ENCODE measurements at regions not wholly inside any gene's neighbourhood (a gene's known extent, or its start where the extent isn't known, plus 50 kb on each side); places are given as distances from the start of the nearest gene placed in this dataset.
"Not testable (repeated sequence)": the region's sequence is repeated elsewhere in the genome, so short reads cannot be mapped to it uniquely, and the experiment has no call there.

DNA sequence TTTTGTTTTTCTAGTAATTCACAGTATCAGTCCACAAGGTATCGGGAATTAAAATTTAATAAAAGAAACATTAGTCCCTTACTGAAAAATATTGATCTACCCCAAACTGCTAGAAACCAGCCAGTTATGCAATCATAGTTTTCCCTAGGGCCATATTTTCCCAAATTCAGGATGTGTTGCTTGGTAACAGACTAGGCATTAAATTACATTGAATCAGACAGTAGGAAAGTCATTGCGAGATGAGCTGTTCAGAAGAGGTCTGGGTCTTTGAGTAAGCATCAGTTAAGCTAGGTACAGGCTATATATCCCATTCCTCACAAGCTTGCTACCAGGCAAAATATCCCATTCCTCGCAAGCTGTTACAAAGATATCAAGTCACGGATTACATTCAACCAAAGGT is 123.0 kb upstream of the CCDC150 start:
- TF ChIP-seq CTCF (conservative IDR thresholded peaks at IDR 0.05): no peak
- Mint-ChIP-seq H3K4me3 (no peak overlapping the region), H3K4me1 (peaks cover 4% of the 10 kb centered on the region), H3K36me3 (ENCODE audit: low read depth) (no peaks in the 10 kb centered on the region), H3K27me3 (ENCODE audit: low read depth) (no peaks in the 10 kb centered on the region), H3K27ac (ENCODE audit: unreplicated experiment) (no peak overlapping the region), H3K9me3 (no peaks in the 10 kb centered on the region)
- DNase-seq (ENCODE audit: low read depth, low spot score): no peak

GRCh38 chr2:196520605-196521004 is 118.9 kb upstream of the CCDC150 start:
- no peaks in the 10 kb centered on the region for H3K4me1 Mint-ChIP-seq
- no peak overlapping the region for H3K4me3 Mint-ChIP-seq
- H3K9me3 Mint-ChIP-seq: no peaks in the 10 kb centered on the region
- DNase-seq (ENCODE audit: low read depth, low spot score): no peak
- no peaks in the 10 kb centered on the region for H3K27me3 Mint-ChIP-seq (ENCODE audit: low read depth)
- no peak for TF ChIP-seq CTCF (conservative IDR thresholded peaks at IDR 0.05)
- H3K36me3 Mint-ChIP-seq (ENCODE audit: low read depth): no peaks in the 10 kb centered on the region
- no peak overlapping the region for H3K27ac Mint-ChIP-seq (ENCODE audit: unreplicated experiment)

GRCh38 chr2:196526981-196527725 is 112.4 kb upstream of the CCDC150 start:
- DNase-seq (ENCODE audit: low read depth, low spot score); H3K27me3 Mint-ChIP-seq (ENCODE audit: low read depth); H3K9me3 Mint-ChIP-seq; H3K36me3 Mint-ChIP-seq (ENCODE audit: low read depth): not testable (repeated sequence)
- peaks cover 14% of the 10 kb centered on the region for H3K4me1 Mint-ChIP-seq
- peak overlapping the region; percentile 43 for H3K27ac Mint-ChIP-seq (ENCODE audit: unreplicated experiment)
- H3K4me3 Mint-ChIP-seq: peak overlapping the region; percentile 19

DNA sequence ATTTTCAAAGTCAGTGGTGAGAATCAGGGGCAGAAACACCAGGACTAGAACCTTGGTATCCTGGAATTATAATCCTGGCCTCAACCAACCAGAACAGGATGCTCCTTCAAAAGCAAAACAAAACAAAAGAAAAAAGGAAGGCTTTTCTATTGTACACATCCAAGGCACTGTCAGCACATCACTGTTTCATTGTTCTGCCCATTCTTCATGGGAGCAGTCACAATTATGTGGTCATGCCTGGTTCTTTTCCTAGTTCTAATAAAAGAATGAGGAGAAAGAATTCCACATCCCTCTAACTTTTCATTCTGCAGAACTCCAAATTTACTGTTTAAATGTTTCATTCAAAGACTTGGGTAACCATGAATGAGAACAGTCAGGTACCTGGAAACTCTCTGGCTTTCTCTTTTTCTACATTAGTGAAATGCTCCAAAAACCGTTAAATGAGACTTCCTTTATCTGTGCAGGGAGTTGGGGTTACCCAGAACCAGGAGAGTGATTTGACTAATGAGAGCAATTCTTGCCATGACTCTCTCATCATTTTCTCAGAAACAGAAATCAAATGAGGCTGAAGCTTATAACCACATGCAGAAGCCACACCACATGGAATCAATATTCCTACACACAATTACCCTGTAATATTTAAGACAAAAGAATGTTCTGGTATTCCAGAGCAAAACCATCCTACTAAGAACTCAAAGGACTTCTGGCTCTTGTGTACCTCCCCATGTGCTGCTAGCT is 110.9 kb upstream of the CCDC150 start:
- peaks cover 7% of the 10 kb centered on the region for H3K36me3 Mint-ChIP-seq (ENCODE audit: low read depth)
- no peaks in the 10 kb centered on the region for H3K27me3 Mint-ChIP-seq (ENCODE audit: low read depth)
- TF ChIP-seq CTCF (conservative IDR thresholded peaks at IDR 0.05): no peak
- H3K27ac Mint-ChIP-seq (ENCODE audit: unreplicated experiment): no peak overlapping the region
- H3K9me3 Mint-ChIP-seq: peaks cover 5% of the 10 kb centered on the region
- peaks cover 14% of the 10 kb centered on the region for H3K4me1 Mint-ChIP-seq
- no peak for DNase-seq (ENCODE audit: low read depth, low spot score)
- no peak overlapping the region for H3K4me3 Mint-ChIP-seq

DNA sequence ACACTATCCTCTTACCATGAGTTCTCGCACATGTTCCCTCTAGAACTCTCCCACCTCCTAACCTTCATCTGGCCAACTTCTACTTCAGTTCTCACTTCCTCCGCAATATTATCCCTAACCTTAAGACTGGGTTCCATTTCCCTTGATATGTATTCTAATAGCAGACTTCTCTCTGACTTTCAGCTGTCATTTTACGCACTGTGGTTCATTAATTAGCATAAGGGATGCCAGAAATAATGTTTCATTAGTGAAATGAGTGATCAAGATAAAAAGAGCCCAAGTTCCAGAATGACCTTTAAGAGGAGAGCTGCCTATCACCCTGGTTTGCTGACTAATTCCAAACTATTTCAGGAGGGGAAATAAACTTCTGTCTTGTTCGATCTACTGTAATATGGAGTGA is 108.6 kb upstream of the CCDC150 start:
- TF ChIP-seq CTCF (conservative IDR thresholded peaks at IDR 0.05): no peak
- Mint-ChIP-seq H3K27ac (ENCODE audit: unreplicated experiment) (no peak overlapping the region), H3K36me3 (ENCODE audit: low read depth) (peaks cover 7% of the 10 kb centered on the region), H3K9me3 (peaks cover 5% of the 10 kb centered on the region), H3K4me3 (no peak overlapping the region), H3K4me1 (peaks cover 14% of the 10 kb centered on the region), H3K27me3 (ENCODE audit: low read depth) (no peaks in the 10 kb centered on the region)
- DNase-seq (ENCODE audit: low read depth, low spot score): no peak

GRCh38 chr2:196533772-196534397 is 105.6 kb upstream of the CCDC150 start:
- H3K27ac Mint-ChIP-seq (ENCODE audit: unreplicated experiment): no peak overlapping the region
- no peaks in the 10 kb centered on the region for H3K27me3 Mint-ChIP-seq (ENCODE audit: low read depth)

More at GRCh38 chr2:196533772-196534397, 105.6 kb upstream of the CCDC150 start:
- Mint-ChIP-seq H3K4me1 (peaks cover 1% of the 10 kb centered on the region), H3K4me3 (no peak overlapping the region), H3K9me3 (peaks cover 5% of the 10 kb centered on the region), H3K36me3 (ENCODE audit: low read depth) (peaks cover 3% of the 10 kb centered on the region)
- no peak for DNase-seq (ENCODE audit: low read depth, low spot score)
- no peak for TF ChIP-seq CTCF (conservative IDR thresholded peaks at IDR 0.05)
